ENCODE measurements at regions not wholly inside any gene's neighbourhood (a gene's known extent, or its start where the extent isn't known, plus 50 kb on each side); places are given as distances from the start of the nearest gene placed in this dataset.
"Not testable (repeated sequence)": the region's sequence is repeated elsewhere in the genome, so short reads cannot be mapped to it uniquely, and the experiment has no call there.

GRCh38 chr2:39929531-39929930 is 150.5 kb upstream of the THUMPD2 start:
- DNase-seq (ENCODE audit: low spot score), result no peak

DNA sequence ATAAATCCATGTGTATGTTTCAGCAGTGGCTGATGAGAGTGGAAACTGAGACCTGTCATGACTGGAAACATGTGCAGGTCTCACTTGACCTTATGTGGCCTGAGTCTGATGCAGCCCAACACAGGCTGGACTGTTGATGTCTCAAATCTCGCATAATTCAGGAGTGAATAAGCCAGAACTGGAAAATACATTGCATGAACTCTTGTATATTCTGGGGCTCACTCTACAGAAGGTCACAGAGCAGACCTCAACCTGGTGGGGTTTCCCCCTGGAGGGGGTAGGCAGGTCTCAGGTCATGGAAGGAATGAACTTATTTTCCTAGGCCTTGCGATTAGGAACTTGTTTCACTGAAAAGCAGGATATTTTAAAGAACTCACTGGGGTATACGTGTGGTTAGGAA is 146.3 kb upstream of the THUMPD2 start:
- no peak for DNase-seq (ENCODE audit: low spot score)

DNA sequence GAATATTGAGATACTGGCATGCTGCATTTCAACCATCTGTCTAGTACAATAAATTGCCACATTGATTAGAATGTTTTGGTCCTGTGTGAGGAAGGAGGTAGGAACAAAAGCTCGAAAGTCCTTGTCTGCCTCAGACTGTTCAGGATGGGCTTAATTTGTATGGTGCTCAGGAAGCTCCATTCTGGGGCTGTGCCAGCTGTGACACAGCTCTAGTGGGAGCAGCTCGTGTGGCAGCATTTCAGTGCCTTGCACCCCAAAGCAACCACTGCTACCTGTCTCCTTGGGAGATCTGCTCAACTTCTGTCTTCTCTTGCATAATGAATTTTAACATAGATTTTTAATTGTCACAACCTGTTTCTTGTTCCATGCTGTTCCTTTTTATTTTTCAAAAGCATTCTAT is 144.4 kb upstream of the THUMPD2 start:
- no peak for DNase-seq (ENCODE audit: low spot score)

DNA sequence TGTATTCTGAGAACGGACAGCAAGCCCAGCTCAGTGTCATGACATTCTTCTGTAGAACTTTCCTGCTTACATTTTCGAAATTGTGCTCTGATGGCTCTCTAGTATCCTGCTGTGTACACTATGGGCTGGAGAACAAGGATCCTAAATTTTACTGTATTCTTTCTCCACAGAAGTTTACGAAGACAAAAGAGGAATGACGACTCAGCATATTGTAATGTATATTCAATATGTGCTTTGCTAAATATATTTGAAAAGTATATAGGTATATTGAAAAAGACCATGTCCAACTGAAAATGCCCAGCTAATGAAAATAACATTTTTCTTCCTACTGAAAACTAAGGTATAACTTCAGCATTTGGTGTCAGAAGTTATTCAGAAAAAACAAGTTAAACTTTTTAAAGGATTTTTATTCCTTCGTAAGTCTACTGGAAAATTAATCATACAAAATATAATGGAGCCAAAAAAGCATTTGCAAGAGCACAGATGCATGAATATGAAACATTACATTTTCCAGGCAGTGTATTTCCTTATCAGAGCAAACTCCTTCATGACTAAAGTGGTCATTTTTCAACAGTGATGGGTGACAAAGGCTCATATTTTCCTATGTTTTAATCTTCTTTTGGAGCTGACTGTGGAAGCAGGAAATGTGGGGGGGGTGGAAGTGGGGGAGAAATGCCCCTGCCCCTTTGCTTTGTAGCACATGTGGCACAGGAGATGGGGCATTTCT is 143.8 kb upstream of the THUMPD2 start:
- no peak for DNase-seq (ENCODE audit: low spot score)

GRCh38 chr2:39920307-39920801 is 141.3 kb upstream of the THUMPD2 start:
- DNase-seq (ENCODE audit: low spot score), result no peak

- no peak for DNase-seq (ENCODE audit: low spot score)
Observed at GRCh38 chr2:39919511-39920306, 140.7 kb upstream of the THUMPD2 start.

DNA sequence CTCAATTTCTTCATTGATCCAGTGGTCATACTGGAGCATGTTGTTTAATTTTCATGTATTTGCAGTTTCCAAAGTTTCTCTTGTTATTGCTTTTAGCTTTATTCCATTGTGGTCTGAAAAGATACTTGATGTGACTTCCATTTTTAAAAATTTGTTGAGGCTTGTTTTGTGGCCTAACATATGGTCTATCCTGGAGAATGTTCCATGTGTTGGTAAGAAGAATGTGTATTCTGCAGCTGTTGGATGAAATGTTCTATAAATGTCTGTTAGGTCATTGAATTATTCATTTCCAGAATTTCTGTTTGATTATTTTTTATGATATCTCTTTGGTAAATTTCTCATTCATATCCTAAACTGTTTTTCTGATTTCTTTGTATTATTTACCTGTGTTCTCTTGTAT is 139.8 kb upstream of the THUMPD2 start:
- DNase-seq (ENCODE audit: low spot score), result no peak

- not testable (repeated sequence) for DNase-seq (ENCODE audit: low spot score)
Observed at GRCh38 chr2:39917371-39917770, 138.3 kb upstream of the THUMPD2 start.

DNA sequence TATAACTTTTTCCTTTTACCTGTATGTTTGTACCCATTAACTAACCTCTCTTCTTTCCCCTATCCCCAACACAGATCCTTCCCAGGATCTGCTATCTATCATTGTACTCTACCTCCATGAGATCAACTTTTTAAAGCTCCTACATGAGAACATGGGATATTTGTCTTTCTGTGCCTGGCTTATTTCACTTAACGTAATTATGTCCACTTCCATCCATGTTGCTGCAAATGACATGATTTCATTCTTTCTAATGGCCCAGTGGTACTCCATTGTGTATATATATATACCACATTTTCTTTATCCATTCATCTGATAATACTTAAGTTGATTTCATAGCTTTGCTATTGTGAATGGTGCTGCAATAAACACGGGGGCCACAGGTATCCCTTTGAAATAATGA is 135.9 kb upstream of the THUMPD2 start:
- no peak for DNase-seq (ENCODE audit: low spot score)

DNA sequence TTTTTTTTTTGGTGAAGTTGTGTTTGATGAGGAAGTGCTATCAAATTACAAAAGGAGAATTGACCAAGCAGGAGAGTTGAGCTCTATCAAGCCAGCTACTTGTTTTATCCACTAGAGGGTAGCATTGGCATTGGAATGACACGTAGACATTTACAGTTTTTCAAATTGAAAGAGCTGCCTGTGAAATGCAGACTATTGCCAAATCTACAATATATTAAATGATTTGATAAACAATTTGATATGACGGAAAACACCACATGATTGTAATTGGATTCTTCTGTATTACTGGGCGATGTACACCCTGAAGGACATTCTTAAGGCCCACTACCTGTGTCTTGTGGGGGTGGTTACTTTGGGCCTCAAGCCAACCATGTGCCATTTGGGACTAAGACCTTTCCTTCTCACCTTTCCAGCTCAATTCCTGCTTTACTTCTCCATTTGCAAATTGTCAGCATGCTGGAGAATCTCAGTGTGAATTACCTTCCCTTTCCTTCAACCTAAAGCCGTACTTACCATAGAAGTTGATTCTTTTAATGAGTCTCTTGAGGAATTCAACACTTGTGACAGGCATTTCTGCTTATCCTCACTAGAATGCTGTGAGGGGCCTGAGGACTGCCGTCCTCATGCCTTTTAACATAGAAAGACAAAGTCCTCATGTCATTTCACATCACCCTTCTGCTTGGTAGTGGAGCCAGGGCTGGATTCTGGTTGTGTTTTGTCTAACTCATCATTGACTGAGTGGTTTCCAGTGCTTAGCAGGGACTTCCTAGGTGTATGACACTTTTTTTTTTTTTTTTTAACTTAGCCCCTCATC is 134.8 kb upstream of the THUMPD2 start:
- DNase-seq (ENCODE audit: low spot score), result peak; percentile 52

DNA sequence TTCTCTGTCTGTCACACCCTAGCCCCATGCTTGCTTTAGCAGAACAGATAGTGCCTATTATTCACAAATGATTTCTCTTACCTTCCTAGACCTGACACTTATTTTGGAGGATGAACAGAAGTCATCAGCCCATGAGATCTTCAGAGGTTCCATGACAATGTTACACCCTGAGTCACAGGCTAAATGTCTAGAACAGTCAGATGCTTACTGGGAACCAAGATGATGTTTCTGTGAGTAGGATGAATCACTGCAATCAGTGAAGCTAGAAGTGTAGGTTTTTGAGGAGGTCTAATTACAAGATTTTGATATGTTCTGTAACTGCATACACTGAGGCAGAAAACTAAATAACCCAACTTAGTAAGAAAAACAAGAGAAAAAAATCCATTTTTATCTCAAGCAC is 123.0 kb upstream of the THUMPD2 start:
- peak; percentile 26 for DNase-seq (ENCODE audit: low spot score)

- DNase-seq (ENCODE audit: low spot score), result no peak
Observed at GRCh38 chr2:39898934-39899333, 119.9 kb upstream of the THUMPD2 start.

GRCh38 chr2:39897273-39897672 is 118.2 kb upstream of the THUMPD2 start:
- DNase-seq (ENCODE audit: low spot score), result no peak

- no peak for DNase-seq (ENCODE audit: low spot score)
Observed at GRCh38 chr2:39894082-39894481, 115.0 kb upstream of the THUMPD2 start.

DNA sequence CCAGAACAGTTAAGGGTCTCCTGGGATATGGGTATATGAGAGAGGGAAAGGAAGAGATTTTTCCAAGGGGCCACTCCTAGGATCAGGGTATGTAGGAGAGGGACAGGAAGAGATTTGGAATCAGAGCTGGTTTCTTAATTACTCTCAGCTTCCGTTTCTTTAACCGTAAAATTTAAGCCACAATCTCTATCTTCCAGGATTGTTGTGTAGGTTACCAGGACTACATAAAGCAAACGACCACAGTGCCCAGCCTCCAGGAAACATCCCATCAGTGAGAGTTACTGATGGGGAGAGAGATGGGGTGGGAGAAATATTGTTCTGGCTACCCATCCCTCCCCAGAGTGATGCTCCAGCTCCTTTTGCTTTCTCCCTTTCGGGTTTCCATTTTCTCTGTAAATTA is 114.6 kb upstream of the THUMPD2 start:
- DNase-seq (ENCODE audit: low spot score), result no peak

- no peak for DNase-seq (ENCODE audit: low spot score)
Observed at GRCh38 chr2:39881948-39882347, 102.9 kb upstream of the THUMPD2 start.

DNA sequence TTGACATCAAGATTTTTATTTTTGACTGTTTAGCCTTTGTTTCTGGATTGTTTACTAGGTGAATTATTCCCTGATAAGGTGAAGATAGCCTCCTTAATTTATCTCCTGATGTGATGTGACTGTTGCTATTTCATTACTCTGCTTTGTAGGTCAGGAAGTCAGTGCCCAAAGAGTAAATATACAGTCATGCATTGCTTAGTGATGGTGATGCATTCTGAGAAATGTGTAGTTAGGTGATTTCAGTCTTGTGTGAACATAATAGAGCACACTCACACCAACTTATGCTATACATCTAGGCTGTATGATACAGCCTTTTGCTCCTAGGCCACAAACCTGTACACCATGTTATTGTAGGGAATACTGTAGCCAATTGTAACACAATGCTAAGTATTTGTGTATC is 102.4 kb upstream of the THUMPD2 start:
- DNase-seq (ENCODE audit: low spot score), result no peak

- DNase-seq (ENCODE audit: low spot score), result not testable (repeated sequence)
Observed at GRCh38 chr2:39879001-39879400, 99.9 kb upstream of the THUMPD2 start.

DNA sequence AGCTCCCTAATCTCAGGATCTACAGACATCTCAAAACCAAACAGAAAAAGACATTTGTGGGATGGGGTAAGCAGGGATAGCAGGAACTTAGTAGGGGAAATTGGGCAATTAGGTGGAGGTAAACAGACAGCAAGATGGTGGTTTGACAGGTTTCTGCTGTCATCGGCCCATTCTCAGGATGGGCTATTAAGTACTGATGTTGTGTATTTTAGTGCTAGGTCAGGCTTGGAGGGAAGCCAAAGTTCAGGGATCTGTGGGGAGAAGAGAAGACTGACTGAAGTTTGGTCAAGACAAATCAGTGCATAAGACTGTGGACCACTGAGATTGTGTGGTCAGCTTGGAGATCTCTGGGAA is 96.8 kb upstream of the THUMPD2 start:
- no peak for DNase-seq (ENCODE audit: low spot score)

DNA sequence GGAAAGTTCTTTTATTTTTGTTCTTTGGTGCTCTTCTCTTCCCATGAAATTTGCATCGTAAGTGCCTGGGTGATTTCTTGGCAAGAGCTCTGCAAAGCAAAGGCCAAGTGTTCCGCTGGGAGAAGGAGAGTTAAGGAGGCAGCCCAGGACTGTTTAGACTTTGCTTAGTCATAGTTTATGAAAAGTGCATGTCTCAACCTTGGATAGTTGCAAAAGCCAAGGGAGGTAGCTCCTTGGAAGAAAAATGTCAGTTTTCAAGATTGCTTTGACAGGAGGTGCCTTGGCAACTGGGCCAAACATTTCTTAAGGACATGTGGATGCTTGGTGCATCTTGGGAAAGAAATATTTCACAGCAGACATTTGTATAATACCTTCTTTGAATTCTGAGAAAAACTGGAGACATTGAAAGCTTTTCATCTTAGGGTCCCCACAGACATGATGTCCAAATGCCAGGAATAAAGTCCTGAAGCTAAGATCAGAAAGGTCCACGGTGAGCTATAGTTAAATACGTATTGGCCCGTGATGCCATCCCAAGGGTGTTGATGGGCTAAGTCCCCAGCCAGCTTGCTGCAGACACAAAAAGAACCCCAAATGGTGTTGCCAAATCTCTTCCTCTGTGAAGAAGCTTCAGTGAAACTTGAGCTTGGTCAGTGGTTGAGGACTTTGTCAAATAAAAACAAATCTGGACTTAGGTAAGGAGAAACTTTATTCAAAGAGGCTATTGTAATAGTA is 96.3 kb upstream of the THUMPD2 start:
- DNase-seq (ENCODE audit: low spot score), result peak; percentile 84

DNA sequence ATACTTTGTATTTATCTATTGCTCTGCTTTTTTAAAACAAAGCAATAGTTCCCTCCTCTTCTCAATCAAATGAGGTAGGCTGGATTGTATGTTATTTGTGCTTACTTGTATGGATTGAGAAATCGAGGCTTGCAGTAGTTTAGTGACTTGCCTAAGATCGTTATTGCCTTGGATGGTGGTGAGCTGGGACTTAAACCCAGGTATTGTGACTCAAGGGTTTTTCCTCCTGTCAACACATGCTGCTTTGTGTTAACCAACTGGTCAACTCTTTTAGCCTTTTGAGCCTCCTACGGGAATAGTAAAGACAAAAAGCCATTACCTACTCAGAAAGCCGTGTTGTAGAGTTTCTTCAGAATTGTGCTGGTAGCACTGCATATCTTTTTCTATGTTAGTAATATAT is 95.2 kb upstream of the THUMPD2 start:
- DNase-seq (ENCODE audit: low spot score), result no peak

- DNase-seq (ENCODE audit: low spot score), result no peak
Observed at GRCh38 chr2:39873586-39873985, 94.5 kb upstream of the THUMPD2 start.
